ENCODE measurements at regions not wholly inside any gene's neighbourhood (a gene's known extent, or its start where the extent isn't known, plus 50 kb on each side); places are given as distances from the start of the nearest gene placed in this dataset.

DNA sequence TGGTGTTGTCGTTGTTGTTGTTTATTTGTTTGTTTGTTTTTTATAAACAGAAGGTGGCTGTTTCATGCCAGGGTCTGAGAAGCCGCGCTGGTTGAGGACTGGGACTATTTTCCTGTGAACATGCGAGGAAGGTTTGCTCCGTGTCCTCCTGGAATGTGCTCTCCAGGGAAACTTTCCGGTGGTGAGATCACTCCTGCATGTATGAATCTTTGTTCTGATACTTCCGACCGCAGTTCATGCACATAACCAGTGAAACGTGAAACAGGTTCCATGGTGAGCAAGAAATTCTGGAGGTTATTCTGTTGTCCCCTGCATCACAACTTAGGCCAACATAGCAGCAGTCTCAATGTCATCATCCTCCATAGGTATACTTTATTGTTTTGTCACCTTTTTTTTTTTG, 187.6 kb upstream of the ARGLU1 start:
- no peaks in the 10 kb centered on the region for H3K36me3 ChIP-seq (ENCODE audit: insufficient read depth)
- no peaks in the 10 kb centered on the region for H3K27me3 ChIP-seq (ENCODE audit: insufficient read depth, low read depth)
- no peak overlapping the region for H3K9ac ChIP-seq
- no peak overlapping the region for H3K4me3 ChIP-seq (IDR thresholded peaks at IDR 0.05; ENCODE audit: insufficient read depth, low read depth, low read length)
- H3K4me2 ChIP-seq = no peak overlapping the region
- no peak overlapping the region for H2AFZ ChIP-seq (ENCODE audit: low read depth)
- H4K20me1 ChIP-seq (ENCODE audit: insufficient read depth) = no peaks in the 10 kb centered on the region
- TF ChIP-seq, protein P1, sequence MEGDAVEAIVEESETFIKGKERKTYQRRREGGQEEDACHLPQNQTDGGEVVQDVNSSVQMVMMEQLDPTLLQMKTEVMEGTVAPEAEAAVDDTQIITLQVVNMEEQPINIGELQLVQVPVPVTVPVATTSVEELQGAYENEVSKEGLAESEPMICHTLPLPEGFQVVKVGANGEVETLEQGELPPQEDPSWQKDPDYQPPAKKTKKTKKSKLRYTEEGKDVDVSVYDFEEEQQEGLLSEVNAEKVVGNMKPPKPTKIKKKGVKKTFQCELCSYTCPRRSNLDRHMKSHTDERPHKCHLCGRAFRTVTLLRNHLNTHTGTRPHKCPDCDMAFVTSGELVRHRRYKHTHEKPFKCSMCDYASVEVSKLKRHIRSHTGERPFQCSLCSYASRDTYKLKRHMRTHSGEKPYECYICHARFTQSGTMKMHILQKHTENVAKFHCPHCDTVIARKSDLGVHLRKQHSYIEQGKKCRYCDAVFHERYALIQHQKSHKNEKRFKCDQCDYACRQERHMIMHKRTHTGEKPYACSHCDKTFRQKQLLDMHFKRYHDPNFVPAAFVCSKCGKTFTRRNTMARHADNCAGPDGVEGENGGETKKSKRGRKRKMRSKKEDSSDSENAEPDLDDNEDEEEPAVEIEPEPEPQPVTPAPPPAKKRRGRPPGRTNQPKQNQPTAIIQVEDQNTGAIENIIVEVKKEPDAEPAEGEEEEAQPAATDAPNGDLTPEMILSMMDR (conservative IDR thresholded peaks at IDR 0.05; ENCODE audit: low read depth, low read length) = no peak
- no peaks in the 10 kb centered on the region for H3K4me1 ChIP-seq (ENCODE audit: low read depth, poor library complexity, severe bottlenecking)
- no peaks in the 10 kb centered on the region for H3K79me2 ChIP-seq (ENCODE audit: insufficient read depth, low read depth)
- no peak overlapping the region for H3K27ac ChIP-seq

DNA sequence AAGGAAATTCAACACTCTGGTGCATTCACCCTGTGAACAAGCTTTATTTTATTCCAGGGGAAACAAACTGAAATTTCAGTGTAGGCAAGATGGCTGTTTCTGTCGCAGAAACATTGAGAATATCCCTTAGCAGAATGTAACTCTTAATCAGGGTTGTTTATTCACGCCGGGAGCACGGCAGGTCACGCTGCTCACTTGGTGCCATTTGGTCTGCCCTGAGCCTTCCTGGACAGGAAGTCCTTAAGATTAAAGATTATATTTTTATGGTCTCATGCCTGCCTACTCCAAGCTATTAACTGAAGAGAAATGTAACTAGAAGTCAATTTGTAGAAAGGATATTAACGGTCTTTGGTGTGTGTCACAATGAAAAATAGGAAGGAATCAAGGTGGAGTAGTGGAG, 185.3 kb upstream of the ARGLU1 start:
- Histone ChIP-seq H3K27me3 (ENCODE audit: insufficient read depth, low read depth) (no peaks in the 10 kb centered on the region), H3K27ac (no peak overlapping the region), H4K20me1 (ENCODE audit: insufficient read depth) (no peaks in the 10 kb centered on the region), H3K9ac (no peak overlapping the region), H3K4me3 (IDR thresholded peaks at IDR 0.05; ENCODE audit: insufficient read depth, low read depth, low read length) (no peak overlapping the region), H2AFZ (ENCODE audit: low read depth) (no peak overlapping the region), H3K4me2 (no peak overlapping the region), H3K79me2 (ENCODE audit: insufficient read depth, low read depth) (no peaks in the 10 kb centered on the region), H3K4me1 (ENCODE audit: low read depth, poor library complexity, severe bottlenecking) (no peaks in the 10 kb centered on the region), H3K36me3 (ENCODE audit: insufficient read depth) (no peaks in the 10 kb centered on the region)
- TF ChIP-seq, protein P1 (conservative IDR thresholded peaks at IDR 0.05; ENCODE audit: low read depth, low read length) = no peak

DNA sequence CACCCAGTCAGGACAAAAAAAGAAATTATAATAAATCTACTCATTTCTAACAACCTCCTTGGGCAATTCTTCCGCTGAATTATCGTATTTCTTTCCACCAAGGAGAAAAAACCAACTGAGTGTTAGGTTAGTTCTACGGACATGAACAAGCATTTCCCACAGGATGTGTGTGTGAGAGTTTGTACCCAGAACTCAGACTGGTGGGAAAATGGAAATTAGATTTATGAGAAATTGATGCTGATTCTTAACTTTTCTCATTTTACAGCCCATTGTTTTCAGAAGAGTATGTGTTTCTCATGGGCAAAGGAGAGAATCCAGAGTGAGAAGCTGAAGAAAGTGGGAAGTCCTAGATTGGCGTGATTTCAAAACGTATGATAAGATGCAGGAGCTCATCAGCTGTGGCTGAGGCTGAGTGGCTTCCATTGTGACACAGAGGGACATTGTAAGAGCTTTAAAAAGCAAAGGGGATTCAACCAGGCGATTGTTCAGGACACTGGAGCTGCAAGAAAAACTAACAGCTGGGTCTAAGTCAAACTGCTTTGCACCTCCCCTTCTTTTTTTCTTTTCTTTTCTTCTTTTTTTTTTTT, 184.7 kb upstream of the ARGLU1 start:
- no peaks in the 10 kb centered on the region for H4K20me1 ChIP-seq (ENCODE audit: insufficient read depth)
- no peak overlapping the region for H2AFZ ChIP-seq (ENCODE audit: low read depth)
- no peak overlapping the region for H3K4me2 ChIP-seq
- no peaks in the 10 kb centered on the region for H3K4me1 ChIP-seq (ENCODE audit: low read depth, poor library complexity, severe bottlenecking)
- no peak overlapping the region for H3K9ac ChIP-seq
- no peaks in the 10 kb centered on the region for H3K36me3 ChIP-seq (ENCODE audit: insufficient read depth)
- H3K27ac ChIP-seq = no peak overlapping the region
- no peak overlapping the region for H3K4me3 ChIP-seq (IDR thresholded peaks at IDR 0.05; ENCODE audit: insufficient read depth, low read depth, low read length)
- H3K79me2 ChIP-seq (ENCODE audit: insufficient read depth, low read depth) = no peaks in the 10 kb centered on the region
- TF ChIP-seq, protein P1 (conservative IDR thresholded peaks at IDR 0.05; ENCODE audit: low read depth, low read length) = no peak
- no peaks in the 10 kb centered on the region for H3K27me3 ChIP-seq (ENCODE audit: insufficient read depth, low read depth)

DNA sequence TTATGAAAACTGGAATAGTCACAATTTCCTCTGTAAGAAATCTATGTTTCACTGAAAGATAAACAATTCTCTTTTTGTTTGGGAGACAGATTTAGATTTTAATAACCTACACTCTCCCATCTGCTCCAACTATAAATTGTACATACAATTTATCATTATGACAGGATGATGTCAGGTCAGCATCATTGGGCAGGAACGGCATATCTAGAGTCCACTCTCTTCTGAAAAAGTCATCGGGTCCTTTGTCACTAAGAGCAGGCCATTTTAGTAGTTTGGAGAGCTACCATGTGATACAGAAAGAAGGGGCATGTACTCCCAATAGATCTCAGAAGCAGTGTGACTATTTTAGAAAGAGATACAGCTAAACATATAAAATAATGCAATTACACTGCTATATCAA, 180.8 kb upstream of the ARGLU1 start:
- Histone ChIP-seq H3K4me1 (ENCODE audit: low read depth, poor library complexity, severe bottlenecking) (no peaks in the 10 kb centered on the region), H3K27me3 (ENCODE audit: insufficient read depth, low read depth) (no peaks in the 10 kb centered on the region), H3K4me3 (IDR thresholded peaks at IDR 0.05; ENCODE audit: insufficient read depth, low read depth, low read length) (no peak overlapping the region), H4K20me1 (ENCODE audit: insufficient read depth) (no peaks in the 10 kb centered on the region), H3K4me2 (no peak overlapping the region), H3K36me3 (ENCODE audit: insufficient read depth) (no peaks in the 10 kb centered on the region), H3K27ac (no peak overlapping the region), H3K79me2 (ENCODE audit: insufficient read depth, low read depth) (no peaks in the 10 kb centered on the region), H2AFZ (ENCODE audit: low read depth) (no peak overlapping the region), H3K9ac (no peak overlapping the region)
- TF ChIP-seq, protein P1 (conservative IDR thresholded peaks at IDR 0.05; ENCODE audit: low read depth, low read length) = no peak

All from KMS-11 (cell line).